Gastroesophageal sphincter (tissue), 4 donors: ENCODE measurements at regions not wholly inside any gene's neighbourhood (a gene's known extent, or its start where the extent isn't known, plus 50 kb on each side); places are given as distances from the start of the nearest gene placed in this dataset.

Experiments
- ATAC-seq: fragments of 150-250 bp; one replicate; pipeline ENCODE4 v1.9.1; 2016; ENCODE audit warnings: mild to moderate bottlenecking, moderate library complexity
- H3K27ac ChIP-seq, 4 donors: fragments of 200-600 bp; sonication (generic) in 3 of 4; 1 replicate in 3 of 4; 2 replicates in 1 of 4; pipeline ENCODE4 v1.5.1; 2016 to 2019
- H3K27me3 ChIP-seq: fragments of 200-600 bp; sonication (generic); one replicate; pipeline ENCODE4 v1.5.1; 2019
- H3K36me3 ChIP-seq, 2 donors: fragments of 200-600 bp; sonication (generic); one replicate each; pipeline ENCODE4 v1.5.1; 2019; ENCODE audit warnings: control low read depth in 1 of 2
- H3K4me1 ChIP-seq, 3 donors: fragments of 200-600 bp; sonication (generic); 1 replicate in 2 of 3; 2 replicates in 1 of 3; pipeline ENCODE4 v1.5.1; 2016 to 2019; ENCODE audit warnings: control low read depth in 2 of 3
- H3K4me3 ChIP-seq, 2 donors: fragments of 200-600 bp; sonication (generic); one replicate each; pipeline ENCODE4 v1.5.1; 2019; ENCODE audit warnings: mild to moderate bottlenecking in 1 of 2, moderate library complexity in 1 of 2
- H3K9me3 ChIP-seq, 3 donors: fragments of 200-600 bp; sonication (generic); one replicate each; pipeline ENCODE4 v1.5.1; 2017 to 2019; ENCODE audit warnings: control low read depth in 2 of 3
- CTCF ChIP-seq, 4 experiments: fragments of 200-600 bp in 2 of 4; fragments of 450-650 bp in 2 of 4; sonication (generic) in 1 of 4; IDR thresholded peaks; one replicate each; pipeline ENCODE4 v1.5.1; 2017 to 2019; ENCODE audit warnings: antibody characterized with exemption in 4 of 4, mild to moderate bottlenecking in 2 of 4, moderate library complexity in 2 of 4
- EP300 ChIP-seq: sonication (generic); formaldehyde crosslinking; IDR thresholded peaks from one replicate; pipeline ENCODE4 v1.6.1; 2017; ENCODE audit warnings: antibody characterized with exemption, mild to moderate bottlenecking
- POLR2A ChIP-seq, 2 donors: fragments of 450-650 bp; IDR thresholded peaks; one replicate each; pipeline ENCODE4 v1.6.1; 2017; ENCODE audit warnings: antibody characterized with exemption in 2 of 2, mild to moderate bottlenecking in 2 of 2, moderate library complexity in 1 of 2
- POLR2AphosphoS5 ChIP-seq: sonication (generic); formaldehyde crosslinking; IDR thresholded peaks from one replicate; pipeline ENCODE4 v1.6.1; 2017; ENCODE audit warnings: antibody characterized with exemption
- WGBS, 2 donors: methylation state at CpG; one replicate each; pipeline ENCODE4 v1.1.5; 2018; ENCODE audit warnings: low coverage in 1 of 2; 5-methylcytosine and 5-hydroxymethylcytosine counted together

- TF ChIP-seq POLR2A (IDR thresholded peaks at IDR 0.05), result no peak
- 47 to 59% methylated on average over 2 of the region's 2 CpGs for WGBS, 2 donors
- H3K27me3 ChIP-seq, result no peaks in the 10 kb centered on the region
- H3K4me1 ChIP-seq, result no peaks in the 10 kb centered on the region
- no peak for ATAC-seq
- H3K27ac ChIP-seq, result no peak overlapping the region
- no peaks in the 10 kb centered on the region for H3K9me3 ChIP-seq
- H3K36me3 ChIP-seq, result no peaks in the 10 kb centered on the region
- no peak overlapping the region for H3K4me3 ChIP-seq
These were observed 2144.6 kb upstream of the ACO1 start for GRCh38 chr9:30239878-30240277.

GRCh38 chr9:30243467-30243866 is 2141.0 kb upstream of the ACO1 start:
- Histone ChIP-seq H3K9me3 (no peaks in the 10 kb centered on the region), H3K27me3 (no peaks in the 10 kb centered on the region), H3K27ac (no peak overlapping the region), H3K4me3 (no peak overlapping the region), H3K36me3 (no peaks in the 10 kb centered on the region), H3K4me1 (no peaks in the 10 kb centered on the region)
- TF ChIP-seq POLR2A (IDR thresholded peaks at IDR 0.05), result no peak
- no peak for TF ChIP-seq CTCF (IDR thresholded peaks at IDR 0.05)
- TF ChIP-seq EP300, result no peak
- TF ChIP-seq POLR2AphosphoS5, result no peak
- no peak for ATAC-seq

- Histone ChIP-seq H3K36me3 (no peaks in the 10 kb centered on the region), H3K9me3 (no peaks in the 10 kb centered on the region), H3K27me3 (no peaks in the 10 kb centered on the region), H3K4me3 (no peak overlapping the region), H3K27ac (no peak overlapping the region), H3K4me1 (no peaks in the 10 kb centered on the region)
- TF ChIP-seq CTCF (IDR thresholded peaks at IDR 0.05) (no peak), POLR2A (IDR thresholded peaks at IDR 0.05) (no peak), EP300 (no peak), POLR2AphosphoS5 (no peak)
- ATAC-seq, result no peak
These were observed 2139.6 kb upstream of the ACO1 start for GRCh38 chr9:30244877-30245276.

- WGBS, 2 donors, result 75% methylated on average over 1 of the region's 1 CpG; no CpG with 5 or more reads in 1 of the 2 donors
These were observed 2133.6 kb upstream of the ACO1 start for GRCh38 chr9:30250872-30251271.

GRCh38 chr9:30258094-30258493 is 2126.3 kb upstream of the ACO1 start:
- WGBS, 2 donors, result 79 to 80% methylated on average over 4 of the region's 4 CpGs

More at GRCh38 chr9:30250872-30251271, 2133.6 kb upstream of the ACO1 start:
- Histone ChIP-seq H3K4me3 (no peak overlapping the region), H3K36me3 (no peaks in the 10 kb centered on the region), H3K9me3 (no peaks in the 10 kb centered on the region), H3K27ac (no peak overlapping the region), H3K27me3 (no peaks in the 10 kb centered on the region), H3K4me1 (no peaks in the 10 kb centered on the region)
- TF ChIP-seq POLR2A (IDR thresholded peaks at IDR 0.05), result no peak
- TF ChIP-seq POLR2AphosphoS5, result no peak
- TF ChIP-seq EP300, result no peak
- ATAC-seq, result no peak

More at GRCh38 chr9:30258094-30258493, 2126.3 kb upstream of the ACO1 start:
- Histone ChIP-seq H3K9me3 (peaks cover 0 to 6% (median 0%) of the 10 kb centered on the region in 3 donors), H3K4me1 (no peaks in the 10 kb centered on the region), H3K4me3 (no peak overlapping the region), H3K36me3 (no peaks in the 10 kb centered on the region), H3K27me3 (no peaks in the 10 kb centered on the region), H3K27ac (no peak overlapping the region)
- TF ChIP-seq EP300, result no peak
- no peak for TF ChIP-seq POLR2AphosphoS5
- TF ChIP-seq CTCF (IDR thresholded peaks at IDR 0.05), result no peak
- no peak for TF ChIP-seq POLR2A (IDR thresholded peaks at IDR 0.05)
- ATAC-seq, result no peak
